Tibial nerve (tissue), 3 donors: ENCODE measurements at regions not wholly inside any gene's neighbourhood (a gene's known extent, or its start where the extent isn't known, plus 50 kb on each side); places are given as distances from the start of the nearest gene placed in this dataset.

Source experiments
- CTCF ChIP-seq, 5 experiments: fragments of 200-600 bp in 3 of 5; fragments of 450-650 bp in 2 of 5; sonication (generic) in 3 of 5; IDR thresholded peaks; one replicate each; pipeline ENCODE4 v1.5.1; 2016 to 2019; ENCODE audit warnings: antibody characterized with exemption in 5 of 5, mild to moderate bottlenecking in 3 of 5, moderate library complexity in 2 of 5
- POLR2A ChIP-seq, 2 donors: fragments of 450-650 bp; IDR thresholded peaks; one replicate each; pipeline ENCODE4 v1.6.1; 2017; ENCODE audit warnings: antibody characterized with exemption in 2 of 2, mild to moderate bottlenecking in 2 of 2, moderate library complexity in 2 of 2

- TF ChIP-seq POLR2A (IDR thresholded peaks at IDR 0.05) (no peak), CTCF (IDR thresholded peaks at IDR 0.05) (no peak)
Measured at GRCh38 chr12:131379738-131380137, 331.2 kb upstream of the SFSWAP start.
